Testis (tissue), 2 donors: ENCODE measurements at regions not wholly inside any gene's neighbourhood (a gene's known extent, or its start where the extent isn't known, plus 50 kb on each side); places are given as distances from the start of the nearest gene placed in this dataset.

Experiments used
- DNase-seq: peaks from one replicate; pipeline ENCODE4 v3.0.0-alpha.2; 2019
- H3K27ac ChIP-seq, 2 donors: fragments of 200-600 bp; sonication (generic); one replicate each; pipeline ENCODE4 v1.5.1; 2019
- H3K27me3 ChIP-seq: fragments of 200-600 bp; sonication (generic); one replicate; pipeline ENCODE4 v1.5.1; 2019
- H3K36me3 ChIP-seq: fragments of 200-600 bp; sonication (generic); one replicate; pipeline ENCODE4 v1.5.1; 2017; ENCODE audit warnings: low read depth; ENCODE audit errors: missing control alignments
- H3K4me1 ChIP-seq: fragments of 200-600 bp; sonication (generic); one replicate; pipeline ENCODE4 v1.5.1; 2019
- H3K4me3 ChIP-seq, 2 donors: fragments of 200-600 bp; sonication (generic); one replicate each; pipeline ENCODE4 v1.5.1; 2017 to 2019
- H3K9me3 ChIP-seq: fragments of 200-600 bp; sonication (generic); one replicate; pipeline ENCODE4 v1.5.1; 2017
- CTCF ChIP-seq, 3 experiments: fragments of 450-650 bp in 2 of 3; fragments of 200-600 bp in 1 of 3; sonication (generic) in 1 of 3; IDR thresholded peaks; one replicate each; pipeline ENCODE4 v1.5.1; 2016 to 2019; ENCODE audit warnings: antibody characterized with exemption in 3 of 3, mild to moderate bottlenecking in 2 of 3, moderate library complexity in 1 of 3
- POLR2A ChIP-seq: fragments of 450-650 bp; IDR thresholded peaks from one replicate; pipeline ENCODE4 v1.6.1; 2017; ENCODE audit warnings: antibody characterized with exemption, mild to moderate bottlenecking, moderate library complexity
- WGBS, 2 donors: methylation state at CpG; one replicate each; pipeline ENCODE4 v1.1.5; 2018; 5-methylcytosine and 5-hydroxymethylcytosine counted together
- intact Hi-C: fragments of 100-400 bp; cut with DNase I; formaldehyde crosslinking; loops from one replicate; pipeline ENCODE4 v1.15.1; 2023; ENCODE audit warnings: low total_unique reads

- no peaks in the 10 kb centered on the region for H3K9me3 ChIP-seq
- H3K27ac ChIP-seq = no peak overlapping the region
- intact Hi-C loops = no loop called here
- no peaks in the 10 kb centered on the region for H3K36me3 ChIP-seq
- WGBS, 2 donors = 79 to 81% methylated on average over 6 of the region's 6 CpGs
- no peak overlapping the region for H3K4me3 ChIP-seq
- no peak for DNase-seq
- TF ChIP-seq POLR2A = no peak
- no peak for TF ChIP-seq CTCF (IDR thresholded peaks at IDR 0.05)
- no peaks in the 10 kb centered on the region for H3K4me1 ChIP-seq
- no peaks in the 10 kb centered on the region for H3K27me3 ChIP-seq
Measured at GRCh38 chr10:64103750-64104470, 582.7 kb downstream of the REEP3 start.

GRCh38 chr10:64109926-64110495 is 588.8 kb downstream of the REEP3 start:
- H3K4me3 ChIP-seq = no peak overlapping the region
- H3K4me1 ChIP-seq = no peaks in the 10 kb centered on the region
- no peaks in the 10 kb centered on the region for H3K36me3 ChIP-seq
- 56 to 89% methylated on average over 1 of the region's 1 CpG for WGBS, 2 donors
- no peak for TF ChIP-seq POLR2A
- no peak for TF ChIP-seq CTCF (IDR thresholded peaks at IDR 0.05)
- no peak for DNase-seq
- H3K9me3 ChIP-seq = no peaks in the 10 kb centered on the region
- H3K27me3 ChIP-seq = no peaks in the 10 kb centered on the region
- intact Hi-C loops = no loop called here
- no peak overlapping the region for H3K27ac ChIP-seq

GRCh38 chr10:64112701-64113355 is 591.6 kb downstream of the REEP3 start:
- no peak overlapping the region for H3K4me3 ChIP-seq
- WGBS, 2 donors = 59 to 62% methylated on average over 2 of the region's 2 CpGs
- intact Hi-C loops = no loop called here
- H3K36me3 ChIP-seq = no peaks in the 10 kb centered on the region
- no peaks in the 10 kb centered on the region for H3K4me1 ChIP-seq
- DNase-seq = no peak
- TF ChIP-seq CTCF (IDR thresholded peaks at IDR 0.05) (no peak), POLR2A (no peak)
- H3K9me3 ChIP-seq = no peaks in the 10 kb centered on the region
- no peak overlapping the region for H3K27ac ChIP-seq
- H3K27me3 ChIP-seq = no peaks in the 10 kb centered on the region

GRCh38 chr10:64113375-64113774 is 592.2 kb downstream of the REEP3 start:
- WGBS, 2 donors = 85 to 87% methylated on average over 6 of the region's 6 CpGs
- Histone ChIP-seq H3K4me1 (no peaks in the 10 kb centered on the region), H3K4me3 (no peak overlapping the region), H3K9me3 (no peaks in the 10 kb centered on the region), H3K36me3 (no peaks in the 10 kb centered on the region), H3K27ac (no peak overlapping the region), H3K27me3 (no peaks in the 10 kb centered on the region)
- no peak for DNase-seq
- no peak for TF ChIP-seq CTCF (IDR thresholded peaks at IDR 0.05)
- TF ChIP-seq POLR2A = no peak
- intact Hi-C loops = no loop called here
